GF-D8 (cell line): ENCODE measurements at regions not wholly inside any gene's neighbourhood (a gene's known extent, or its start where the extent isn't known, plus 50 kb on each side); places are given as distances from the start of the nearest gene placed in this dataset.

Experiments
- DNase-seq: peaks from one replicate; lab custom pipeline; 2025; lab: John Stamatoyannopoulos, UW

DNA sequence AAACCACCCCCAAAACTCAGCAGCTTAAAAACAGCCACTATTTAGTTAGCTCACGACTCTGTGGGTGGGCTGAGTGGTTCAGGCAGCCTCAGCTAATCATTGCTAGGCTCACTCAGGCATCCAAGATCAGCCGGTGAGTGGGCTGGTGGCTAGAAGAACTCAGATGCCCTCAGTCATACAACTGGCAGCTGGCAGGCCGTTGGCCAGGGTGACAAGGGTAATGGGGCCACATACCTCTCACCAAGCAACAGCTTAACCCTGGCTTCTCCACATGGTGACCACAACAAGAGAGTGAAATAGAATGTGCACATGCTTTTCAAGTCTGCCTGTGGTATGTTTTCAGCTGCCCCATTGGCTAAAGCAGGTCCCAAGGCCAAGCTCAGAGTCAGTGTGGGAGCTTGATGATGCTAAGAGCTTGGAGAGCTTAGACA lies 435.4 kb upstream of the TSHZ3 start:
- DNase-seq: no peak

DNA sequence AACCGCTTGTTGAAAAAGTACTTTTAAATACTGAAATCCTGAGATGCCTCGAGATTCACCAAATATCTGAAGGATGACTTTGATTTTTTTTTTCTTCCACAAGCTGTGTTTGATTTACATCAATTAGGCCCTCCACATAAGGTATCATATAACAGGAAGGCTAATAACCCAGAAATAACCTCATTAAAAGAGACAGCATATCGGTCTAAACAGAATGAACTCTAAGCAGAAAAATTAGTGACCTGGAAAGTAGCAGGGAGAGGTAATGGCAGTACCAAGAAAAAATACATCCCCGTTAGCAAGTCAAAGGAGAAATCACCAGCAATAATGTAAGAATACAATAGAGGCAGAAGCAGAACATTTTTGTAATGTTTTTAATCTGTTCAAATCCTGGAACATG lies 452.4 kb upstream of the TSHZ3 start:
- DNase-seq: no peak

DNA sequence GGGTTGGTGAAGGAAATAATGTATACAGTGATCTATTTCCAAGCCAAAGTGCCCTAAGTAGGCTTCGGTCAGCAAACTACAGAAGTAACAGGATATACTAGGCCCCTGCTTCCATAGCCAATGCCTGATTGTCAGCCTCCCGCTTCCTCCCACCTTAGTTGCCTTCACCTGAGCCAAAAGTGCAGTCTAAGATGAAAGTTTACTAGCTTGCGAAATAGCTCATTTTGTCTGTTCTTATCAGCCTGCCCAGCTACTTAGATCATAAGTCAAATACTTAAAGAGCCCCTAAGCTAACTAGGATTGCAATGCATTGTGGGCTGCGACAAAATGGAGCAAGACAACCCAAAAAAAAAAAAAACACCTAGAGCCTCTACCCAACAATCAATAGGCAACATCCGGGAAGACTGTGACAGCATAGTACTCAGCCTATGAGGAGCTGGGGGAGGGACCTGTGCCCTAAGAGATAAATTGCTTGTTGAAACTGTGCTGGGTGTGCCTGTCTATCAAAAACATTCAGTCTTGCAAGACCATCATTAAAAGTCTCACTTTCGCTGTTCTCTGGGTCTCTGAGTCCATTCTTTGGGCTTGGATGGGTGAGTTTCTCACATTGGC lies 454.7 kb upstream of the TSHZ3 start:
- no peak for DNase-seq

DNA sequence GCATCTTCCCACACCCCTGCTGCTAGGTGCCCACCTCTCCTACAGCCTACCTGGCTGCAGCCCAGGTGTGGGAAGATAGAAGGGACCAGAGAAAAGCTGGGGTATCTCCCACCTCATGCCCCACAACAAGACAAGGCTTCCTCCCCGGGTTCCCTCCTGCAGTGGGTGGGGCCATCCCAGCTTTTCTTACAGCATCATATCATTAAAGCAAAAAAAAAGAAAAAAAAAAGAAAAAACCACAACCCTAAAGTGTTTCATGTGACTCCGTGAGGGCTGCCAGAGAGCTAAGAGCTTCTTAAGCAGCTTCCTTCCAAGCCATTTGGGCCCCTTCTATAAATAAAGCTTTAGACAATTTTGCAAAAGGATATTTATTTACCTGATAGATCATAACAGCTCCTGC lies 455.4 kb upstream of the TSHZ3 start:
- DNase-seq: no peak

DNA sequence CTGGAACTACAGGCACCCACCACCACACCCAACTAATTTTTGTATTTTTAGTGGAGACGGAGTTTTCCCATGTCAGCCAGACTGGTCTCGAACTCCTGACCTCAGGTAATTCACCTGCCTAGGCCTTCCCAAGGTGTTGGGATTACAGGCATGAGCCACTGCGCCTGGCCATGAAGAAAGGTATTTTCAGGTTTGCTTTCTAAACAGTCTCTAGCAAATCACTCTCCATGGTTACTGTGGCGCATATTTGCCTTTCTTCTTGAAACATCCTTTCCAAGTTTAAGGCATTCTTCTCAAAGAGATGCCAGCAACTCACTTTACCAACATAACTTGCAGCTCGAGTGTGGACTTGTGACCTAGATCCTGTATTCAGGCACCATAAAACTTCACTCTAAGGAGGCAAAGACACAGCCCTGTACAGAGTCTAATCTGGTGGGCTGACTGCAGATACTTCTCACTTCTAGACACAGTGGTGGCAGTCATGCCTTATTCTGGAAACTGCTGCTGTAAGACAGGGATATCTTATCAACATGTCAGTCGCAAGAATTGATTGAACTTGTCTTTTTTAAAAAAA lies 461.4 kb upstream of the TSHZ3 start:
- no peak for DNase-seq

DNA sequence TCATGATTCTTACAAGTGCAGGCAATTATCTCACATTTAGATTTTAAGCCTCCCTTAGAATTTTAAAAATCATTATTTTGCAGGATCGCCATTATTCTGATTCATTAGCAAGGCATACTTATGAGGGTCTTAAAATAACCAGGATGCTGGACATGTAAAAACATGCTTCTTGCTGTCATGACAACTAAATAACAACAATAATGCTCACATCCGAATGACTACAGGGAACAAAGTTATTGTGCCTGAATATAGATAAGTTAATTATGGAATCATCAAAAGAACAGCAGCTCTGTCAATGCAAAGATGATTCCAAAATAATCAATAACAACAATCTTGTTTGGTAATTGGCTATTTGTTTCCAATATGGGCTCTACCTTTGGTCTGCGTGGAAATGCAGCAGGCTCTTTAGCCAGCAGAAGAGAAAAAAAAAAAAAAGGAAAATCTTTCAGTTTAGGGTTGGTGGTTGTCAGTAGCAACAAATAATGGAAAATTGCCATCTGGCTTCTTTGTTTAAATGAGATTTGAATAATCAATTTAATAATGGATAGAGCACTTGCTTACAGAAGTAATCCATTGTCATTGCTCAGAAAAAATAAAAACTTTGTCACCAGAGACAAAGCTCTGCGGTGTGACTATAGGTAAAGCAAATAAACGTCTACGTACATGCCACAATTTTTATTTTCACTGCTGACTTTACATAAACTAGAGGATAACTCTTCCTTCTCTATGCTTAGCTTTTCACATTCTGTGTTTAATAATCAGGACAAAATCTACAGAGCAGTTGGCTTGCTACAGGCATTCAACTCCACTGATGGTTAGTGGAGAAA lies 468.9 kb upstream of the TSHZ3 start:
- no peak for DNase-seq

DNA sequence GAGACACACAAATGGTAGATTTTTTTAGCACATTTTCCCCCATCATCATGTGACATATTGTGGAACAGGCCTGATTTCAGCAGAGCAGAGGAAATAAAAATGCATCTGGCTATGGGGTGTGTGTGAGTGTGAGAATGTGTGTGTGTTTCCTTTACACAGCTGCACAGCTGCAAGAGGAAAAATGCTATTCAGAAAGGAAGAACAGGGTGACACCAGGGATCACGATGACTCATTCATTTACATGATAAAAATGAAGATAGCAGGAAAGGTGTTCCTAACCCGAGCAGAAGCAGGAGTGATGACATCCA lies 469.5 kb upstream of the TSHZ3 start:
- DNase-seq: no peak

DNA sequence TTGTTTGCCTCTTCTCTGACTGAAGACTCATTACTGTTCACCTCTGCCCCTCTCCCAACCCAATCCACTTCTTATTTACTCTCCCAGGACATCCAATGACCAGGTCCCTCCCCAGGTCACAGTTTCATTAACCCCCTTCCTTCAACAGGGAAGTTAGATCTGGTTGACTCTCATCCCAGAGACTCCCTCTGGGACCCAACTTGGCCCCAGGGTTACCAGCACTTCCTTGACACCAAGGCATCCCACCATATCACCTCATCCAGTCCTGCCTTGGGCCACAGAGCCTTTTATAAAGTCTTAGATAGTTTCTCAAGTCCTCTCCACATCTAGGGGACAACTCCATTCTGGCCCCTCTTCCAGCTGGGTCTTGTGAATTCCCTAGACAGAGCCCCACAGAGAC lies 470.6 kb upstream of the TSHZ3 start:
- DNase-seq: no peak

DNA sequence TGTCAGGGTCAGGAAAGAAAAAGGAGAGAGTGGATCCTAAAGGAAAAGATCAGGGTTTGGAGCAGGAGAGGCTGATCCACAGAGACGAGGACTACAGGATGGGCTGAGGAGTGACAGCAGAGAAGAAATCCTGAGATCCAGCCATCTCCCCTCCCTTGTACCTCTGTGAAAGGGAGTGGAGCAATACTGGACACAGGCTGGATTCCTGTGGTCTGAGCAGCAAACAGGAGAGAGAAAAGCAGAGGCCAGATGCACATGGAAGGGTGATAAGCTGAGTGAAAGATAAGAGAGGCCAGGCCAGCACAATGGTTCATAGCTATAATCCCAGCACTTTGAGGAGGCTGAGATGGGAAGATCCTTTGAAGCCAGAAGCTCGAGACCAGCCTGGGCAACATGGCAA lies 472.1 kb upstream of the TSHZ3 start:
- no peak for DNase-seq

DNA sequence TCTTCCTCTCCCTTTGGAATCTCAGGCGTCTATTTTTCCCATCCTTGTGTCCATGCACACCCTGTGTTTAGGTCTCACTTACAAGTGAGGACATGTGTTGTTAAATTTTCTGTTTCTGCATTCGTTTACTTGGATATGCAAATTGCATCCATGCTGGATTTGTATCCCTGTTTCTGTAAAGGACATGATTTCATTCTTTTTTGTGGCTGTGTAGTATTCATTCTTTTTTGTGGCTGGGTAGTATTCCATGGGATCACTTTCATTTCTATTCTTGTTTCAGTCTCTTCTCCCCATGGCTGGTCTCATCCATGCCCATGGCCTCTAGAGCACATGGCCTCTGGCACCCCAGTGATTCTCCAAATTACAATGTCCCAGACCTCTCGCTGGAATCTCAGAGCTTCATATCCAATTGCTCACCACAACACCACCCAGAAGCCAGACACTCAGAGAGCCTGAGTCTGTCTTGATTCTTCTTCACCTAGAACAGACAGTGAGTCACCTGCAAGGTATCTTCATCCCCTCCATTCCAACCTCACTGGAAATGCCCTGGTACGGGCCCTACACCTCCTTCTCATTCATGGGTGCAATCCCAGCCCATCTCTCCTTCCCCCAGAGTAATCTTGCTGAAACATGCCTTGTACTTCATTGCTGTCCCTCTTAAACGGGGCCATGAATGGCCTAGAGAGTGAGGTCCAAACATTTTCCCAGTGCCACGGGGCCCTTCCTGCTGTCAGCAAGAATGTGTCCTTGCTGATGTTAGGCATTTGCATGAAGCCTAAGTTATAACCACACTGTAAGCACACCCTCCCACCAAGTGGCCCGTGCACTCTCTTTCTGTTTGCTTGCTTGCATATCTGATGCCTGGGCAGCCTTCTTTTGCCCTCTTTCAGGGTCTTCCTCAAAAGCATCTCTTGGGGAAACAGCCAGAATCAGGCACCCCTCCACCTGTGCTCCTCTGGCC lies 476.2 kb upstream of the TSHZ3 start:
- no peak for DNase-seq

DNA sequence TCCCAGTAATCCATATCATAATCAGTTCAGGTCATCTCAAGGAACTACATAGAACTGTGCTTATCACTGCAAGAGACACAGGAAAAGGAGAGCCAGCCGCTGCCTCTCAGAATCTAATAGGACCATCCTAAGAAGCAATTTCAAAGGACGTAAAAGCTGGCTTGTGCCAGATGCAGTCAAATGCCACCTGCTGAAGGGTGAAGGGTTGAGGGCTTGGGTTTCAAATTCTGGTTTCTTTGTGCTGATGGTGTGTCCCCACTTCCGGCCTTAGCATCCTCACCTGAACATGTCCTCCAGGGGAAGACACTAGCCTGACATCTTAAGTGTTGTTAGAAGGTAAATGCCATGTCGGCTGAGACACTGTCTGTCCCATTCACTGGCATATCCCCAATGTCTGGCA lies 477.1 kb upstream of the TSHZ3 start:
- DNase-seq: no peak

DNA sequence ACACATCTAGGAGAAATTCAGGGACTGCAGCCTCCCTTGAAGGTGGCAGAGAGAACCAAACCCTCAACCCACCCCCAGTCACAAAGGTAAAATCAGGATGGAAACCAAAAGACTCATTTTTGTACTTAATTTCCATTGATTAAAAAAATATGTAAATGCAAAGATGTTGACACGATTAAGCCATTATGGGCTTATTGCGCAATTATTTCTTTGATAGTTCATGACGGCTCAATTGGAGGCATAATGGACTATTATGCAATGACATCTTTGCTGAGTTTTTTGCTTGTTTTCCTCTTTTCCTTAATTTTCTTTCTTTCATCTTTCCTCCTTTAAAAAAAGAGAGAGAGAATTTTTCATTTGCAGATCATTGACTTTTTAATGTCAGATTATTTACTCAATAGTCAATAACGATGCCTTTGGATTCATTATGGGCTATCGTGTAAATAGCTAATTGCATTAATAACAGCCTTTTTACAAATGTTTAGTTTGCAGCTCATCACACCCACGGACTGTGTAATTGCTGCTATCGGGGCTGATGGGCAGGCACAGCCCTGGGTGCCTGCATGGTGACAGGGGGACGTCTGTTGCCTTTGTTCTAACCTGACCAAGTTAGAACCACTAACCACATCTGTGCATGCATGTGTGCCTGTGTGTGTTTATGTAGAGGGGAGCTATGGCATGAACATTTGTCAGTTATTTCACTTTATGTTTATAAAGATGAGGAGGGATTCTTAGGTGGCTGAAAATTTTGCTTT lies 482.4 kb upstream of the TSHZ3 start:
- no peak for DNase-seq

DNA sequence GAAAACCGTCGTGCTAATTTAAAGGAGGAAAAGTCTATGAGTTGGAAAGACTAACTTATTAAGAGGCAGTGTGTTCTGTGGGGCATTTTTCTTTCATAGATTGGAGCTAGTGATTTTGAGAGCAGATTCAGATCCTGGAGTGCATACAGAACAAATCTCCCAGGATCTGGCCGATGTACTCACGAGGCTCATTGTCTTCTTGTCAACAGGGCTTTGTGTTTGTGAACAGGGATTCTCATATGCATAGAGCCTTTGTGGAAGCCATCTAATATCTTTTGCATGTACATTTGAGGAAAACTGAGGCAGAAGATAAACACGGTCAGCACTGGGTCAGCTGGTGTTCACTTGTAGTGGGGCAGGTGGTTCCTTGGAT lies 482.9 kb upstream of the TSHZ3 start:
- no peak for DNase-seq

DNA sequence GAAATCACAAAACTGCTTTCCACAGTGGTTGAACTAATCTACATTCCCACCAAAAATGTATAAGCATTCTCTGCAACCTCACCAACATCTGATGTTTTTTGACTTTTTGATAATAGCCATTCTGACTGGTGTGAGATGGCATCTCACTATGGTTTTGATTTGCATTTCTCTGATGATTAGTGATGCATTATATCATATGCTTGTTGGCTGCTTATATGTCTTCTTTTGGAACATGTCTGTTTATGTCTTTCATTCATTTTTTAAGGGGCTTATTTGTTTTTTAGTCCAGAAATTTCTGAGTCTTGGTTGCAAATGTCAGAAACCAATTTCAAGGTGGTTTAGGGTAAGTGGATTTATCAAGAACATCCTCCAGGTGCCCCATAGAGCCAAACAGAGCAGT lies 484.8 kb upstream of the TSHZ3 start:
- no peak for DNase-seq

DNA sequence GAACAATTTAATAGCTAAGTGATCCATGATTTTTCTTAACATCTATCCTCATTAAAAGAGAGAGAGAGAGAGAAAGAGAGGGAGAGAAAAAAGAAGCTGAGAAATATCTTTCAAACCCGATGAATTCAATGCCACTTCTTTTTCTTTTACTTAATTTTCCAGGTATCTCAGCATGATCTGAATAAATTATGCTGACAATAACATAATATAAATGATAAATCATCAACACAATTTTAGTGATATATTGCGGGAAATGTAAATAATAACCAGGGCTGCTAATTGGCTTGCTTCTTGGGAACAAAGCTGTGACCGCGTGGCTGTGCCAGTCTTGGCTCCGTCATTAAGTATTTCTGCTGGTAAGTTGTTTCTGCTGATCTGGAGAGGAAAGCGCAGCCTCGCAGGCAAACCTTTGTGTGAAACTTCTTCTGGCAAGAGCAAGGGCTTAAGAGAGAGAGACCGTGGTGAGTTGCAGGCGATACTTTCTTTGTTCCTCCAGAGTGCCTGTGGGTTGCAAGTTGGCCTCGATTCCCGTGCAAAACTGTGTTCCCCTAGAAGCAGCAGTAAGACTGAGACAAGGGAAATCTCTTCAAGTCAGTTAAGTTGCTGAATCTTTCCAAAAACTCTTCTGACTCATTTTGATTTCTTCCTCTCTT lies 489.1 kb upstream of the TSHZ3 start:
- no peak for DNase-seq

DNA sequence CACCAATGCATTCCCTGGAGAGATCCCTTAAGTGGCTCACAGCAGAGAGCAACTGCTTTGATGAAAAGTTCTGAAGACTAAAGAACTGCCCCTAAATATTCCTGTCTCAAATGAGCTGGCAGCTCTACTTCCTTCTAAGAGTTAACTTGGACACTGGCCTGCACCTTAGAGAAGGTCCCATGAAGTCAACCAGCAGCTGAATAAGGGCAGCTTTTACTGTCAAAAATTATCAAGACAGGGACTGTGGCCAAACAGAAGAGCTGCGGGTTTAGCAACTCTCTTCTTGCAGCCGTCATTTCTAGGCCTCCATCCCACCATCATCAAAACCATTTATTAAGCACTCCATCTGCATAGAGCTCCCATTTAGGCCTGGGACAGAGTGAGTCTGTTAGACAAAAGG lies 491.1 kb upstream of the TSHZ3 start:
- no peak for DNase-seq

DNA sequence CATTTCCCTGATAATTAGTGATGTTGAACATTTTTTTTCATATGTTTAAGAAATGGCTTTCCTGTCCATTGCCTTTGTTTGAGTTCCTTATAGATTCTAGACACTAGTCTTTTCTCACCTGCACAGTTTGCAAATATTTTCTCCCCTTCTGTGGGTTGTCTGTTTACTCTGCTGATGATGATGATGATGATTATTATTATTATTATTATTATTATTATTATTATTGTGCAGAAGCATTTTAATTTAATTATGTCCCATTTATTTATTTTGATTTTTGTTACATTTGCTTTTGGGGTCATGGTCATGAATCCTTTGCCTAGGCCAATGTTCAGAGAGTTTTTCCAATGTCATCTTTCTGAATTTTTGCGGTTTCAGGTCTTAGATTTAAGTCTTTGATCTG lies 492.5 kb upstream of the TSHZ3 start:
- no peak for DNase-seq

DNA sequence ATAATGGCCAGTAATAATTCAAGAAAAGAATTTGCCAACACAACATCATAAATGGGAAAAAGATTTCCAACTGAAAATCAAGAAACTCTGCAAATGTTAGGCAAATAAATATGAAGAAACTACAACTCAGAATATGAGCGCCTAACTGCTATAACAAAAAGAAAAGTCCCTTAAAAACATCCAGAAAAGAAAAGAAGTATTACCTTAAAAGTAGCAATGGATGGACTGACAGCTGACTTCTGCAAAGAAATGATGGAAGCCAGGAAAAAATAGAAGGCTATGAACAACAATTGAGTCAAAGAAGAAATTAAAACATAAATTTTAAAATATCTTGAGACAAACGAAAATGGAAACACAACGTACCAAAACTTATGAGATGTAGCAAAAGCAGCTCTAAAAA lies 482.3 kb upstream of the ZNF507 start:
- DNase-seq: no peak

DNA sequence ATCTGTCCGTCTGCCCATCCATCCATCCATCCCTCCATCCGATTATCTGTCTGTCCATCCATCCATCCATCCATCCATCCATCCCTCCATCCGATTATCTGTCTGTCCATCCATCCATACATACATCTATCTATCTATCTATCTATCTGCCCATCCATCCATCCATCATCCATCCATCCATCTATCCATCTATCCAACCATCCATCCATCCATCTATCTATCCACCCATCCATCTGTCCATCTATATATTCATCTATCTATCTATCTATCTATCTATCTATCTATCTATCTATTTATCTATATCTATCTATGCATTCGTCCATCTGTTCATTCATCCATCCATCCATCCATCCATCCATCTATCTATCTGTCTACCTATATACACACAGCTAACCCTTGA lies 471.1 kb upstream of the ZNF507 start:
- no peak for DNase-seq

DNA sequence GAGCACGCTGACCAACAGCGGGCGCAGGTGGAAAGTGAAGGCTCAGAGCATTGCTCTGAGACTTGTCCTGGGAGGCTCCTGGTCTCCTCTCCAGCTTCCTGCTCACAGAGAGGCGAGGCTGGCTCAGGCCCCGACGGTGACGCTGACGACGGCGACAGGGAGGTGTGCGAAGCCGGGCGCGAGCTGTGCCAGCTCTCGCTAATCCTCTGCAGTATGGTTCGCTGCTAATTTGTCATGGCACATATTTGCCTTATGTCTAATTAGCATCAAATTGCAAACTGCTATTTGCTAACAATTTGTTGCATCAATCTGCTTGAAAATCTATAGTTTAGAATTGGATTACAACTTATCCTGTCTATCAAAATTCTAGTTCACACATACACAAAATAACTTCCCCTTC lies 469.8 kb upstream of the ZNF507 start:
- no peak for DNase-seq

DNA sequence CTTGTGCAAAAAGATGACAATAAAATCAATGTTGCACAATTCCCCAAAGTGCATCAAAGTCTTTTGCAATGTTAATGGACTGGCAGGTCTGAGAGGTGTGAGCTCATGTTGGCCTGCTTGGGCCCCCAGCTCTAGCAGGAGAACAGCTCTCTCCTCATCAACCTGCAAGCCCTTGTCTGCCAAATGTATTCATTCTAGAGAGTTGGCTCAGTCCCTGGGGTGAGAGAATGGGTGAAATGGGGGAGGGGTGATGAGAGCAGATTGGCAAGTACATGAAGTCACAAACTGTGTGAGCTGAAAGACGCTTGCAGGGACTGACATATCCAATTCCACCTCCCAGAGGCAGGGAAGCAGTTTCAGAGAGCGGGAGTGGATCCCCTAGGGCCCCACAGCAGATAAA lies 465.1 kb upstream of the ZNF507 start:
- DNase-seq: no peak
